OCI-LY3 (cell line): ENCODE measurements at regions not wholly inside any gene's neighbourhood (a gene's known extent, or its start where the extent isn't known, plus 50 kb on each side); places are given as distances from the start of the nearest gene placed in this dataset.

Source experiments
- EZH2phosphoT487 ChIP-seq: fragments of 200-600 bp; shearing (Covaris generic); IDR thresholded peaks from 2 replicates; pipeline ENCODE4 v1.6.1; 2018; ENCODE audit warnings: antibody characterized with exemption, mixed run types, low read depth
- TF ChIP-seq, protein P1 (sequence below): fragments of 200-600, 300-600 bp; sonication (generic); IDR thresholded peaks from 2 replicates; pipeline ENCODE4 v1.5.1; 2014; ENCODE audit warnings: antibody characterized with exemption, low read length, low read depth

DNA sequence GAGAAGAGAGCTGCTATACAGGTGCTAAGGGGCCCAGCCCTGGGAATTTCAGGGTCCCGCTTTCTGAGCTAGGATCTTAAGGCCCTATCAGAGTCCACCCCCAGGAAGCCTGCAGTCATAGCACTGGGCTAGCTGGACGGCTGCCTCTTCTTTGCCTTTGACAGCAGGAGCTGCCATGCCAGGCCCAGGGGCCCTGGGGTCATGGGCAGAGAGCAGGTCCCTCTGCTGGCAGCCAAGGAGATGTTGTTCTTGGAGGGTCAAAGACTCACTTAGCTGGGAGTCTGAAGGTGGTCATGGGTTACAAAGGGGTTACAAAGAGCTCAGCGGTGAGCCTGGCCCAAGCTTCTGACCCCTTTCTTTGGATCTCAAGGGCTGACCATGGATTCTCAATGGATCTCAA is 52.7 kb downstream of the RPP21 start:
- TF ChIP-seq, protein P1, sequence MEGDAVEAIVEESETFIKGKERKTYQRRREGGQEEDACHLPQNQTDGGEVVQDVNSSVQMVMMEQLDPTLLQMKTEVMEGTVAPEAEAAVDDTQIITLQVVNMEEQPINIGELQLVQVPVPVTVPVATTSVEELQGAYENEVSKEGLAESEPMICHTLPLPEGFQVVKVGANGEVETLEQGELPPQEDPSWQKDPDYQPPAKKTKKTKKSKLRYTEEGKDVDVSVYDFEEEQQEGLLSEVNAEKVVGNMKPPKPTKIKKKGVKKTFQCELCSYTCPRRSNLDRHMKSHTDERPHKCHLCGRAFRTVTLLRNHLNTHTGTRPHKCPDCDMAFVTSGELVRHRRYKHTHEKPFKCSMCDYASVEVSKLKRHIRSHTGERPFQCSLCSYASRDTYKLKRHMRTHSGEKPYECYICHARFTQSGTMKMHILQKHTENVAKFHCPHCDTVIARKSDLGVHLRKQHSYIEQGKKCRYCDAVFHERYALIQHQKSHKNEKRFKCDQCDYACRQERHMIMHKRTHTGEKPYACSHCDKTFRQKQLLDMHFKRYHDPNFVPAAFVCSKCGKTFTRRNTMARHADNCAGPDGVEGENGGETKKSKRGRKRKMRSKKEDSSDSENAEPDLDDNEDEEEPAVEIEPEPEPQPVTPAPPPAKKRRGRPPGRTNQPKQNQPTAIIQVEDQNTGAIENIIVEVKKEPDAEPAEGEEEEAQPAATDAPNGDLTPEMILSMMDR: no peak
- no peak for TF ChIP-seq EZH2phosphoT487
